ENCODE measurements at regions not wholly inside any gene's neighbourhood (a gene's known extent, or its start where the extent isn't known, plus 50 kb on each side); places are given as distances from the start of the nearest gene placed in this dataset.
"Not testable (repeated sequence)": the region's sequence is repeated elsewhere in the genome, so short reads cannot be mapped to it uniquely, and the experiment has no call there.

DNA sequence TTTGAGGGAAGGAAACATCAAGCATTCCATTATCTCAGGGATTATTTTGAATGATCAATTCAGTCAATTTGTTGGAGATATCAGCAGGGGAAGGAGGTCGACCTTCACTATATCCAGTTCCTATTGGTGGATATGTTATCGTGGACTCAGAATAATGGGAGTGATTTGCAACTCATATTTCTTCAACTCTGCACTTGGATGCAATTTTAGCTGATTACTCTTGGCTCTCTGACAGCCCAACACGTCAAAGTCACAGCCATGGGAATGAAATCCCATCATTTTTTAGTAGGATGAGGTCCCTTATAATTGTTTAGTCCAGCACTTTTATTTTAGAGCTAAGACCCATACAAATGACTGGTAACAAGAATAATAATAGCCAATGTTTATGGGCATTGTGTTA is 371.8 kb upstream of the RPS23 start:
- no peak for DNase-seq (ENCODE audit: low read depth in 2 of 2)

DNA sequence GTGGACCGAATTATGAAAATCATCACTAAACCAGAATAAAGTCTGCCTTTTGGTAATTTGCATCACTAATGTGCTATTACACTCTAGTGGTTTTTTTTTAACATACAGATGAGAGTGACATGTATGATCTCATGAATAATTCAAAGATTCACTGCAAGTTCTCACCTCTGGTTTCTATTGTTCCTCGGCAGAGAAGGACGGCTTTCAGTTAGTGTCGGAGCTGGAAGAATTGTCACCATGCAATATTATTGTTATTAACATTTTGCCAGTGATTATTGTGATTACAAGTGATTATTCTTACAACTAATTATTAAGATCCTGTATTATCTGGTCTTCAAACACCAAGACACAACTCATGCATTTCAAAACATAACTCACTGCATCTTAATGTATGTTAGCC is 366.6 kb upstream of the RPS23 start:
- no peak for DNase-seq (ENCODE audit: low read depth in 2 of 2)

DNA sequence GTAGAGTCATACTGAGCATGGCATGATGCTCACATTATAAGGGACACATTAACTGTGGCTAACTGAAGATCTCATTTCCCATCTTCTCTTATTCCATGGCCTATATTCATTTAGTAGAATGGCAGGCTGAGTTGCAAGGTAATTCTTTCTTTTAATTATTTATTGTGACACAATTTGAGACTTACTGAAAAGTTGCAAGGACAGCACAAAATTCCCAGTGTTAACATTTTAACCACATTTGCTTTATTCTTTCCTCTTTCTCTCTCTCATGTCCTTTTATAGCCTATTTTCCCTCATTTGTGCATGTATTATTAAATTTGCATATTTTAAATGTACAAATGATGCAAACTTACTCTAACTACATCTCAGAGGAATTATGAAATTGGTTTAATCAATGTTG is 366.1 kb upstream of the RPS23 start:
- DNase-seq (ENCODE audit: low read depth in 2 of 2), result no peak

DNA sequence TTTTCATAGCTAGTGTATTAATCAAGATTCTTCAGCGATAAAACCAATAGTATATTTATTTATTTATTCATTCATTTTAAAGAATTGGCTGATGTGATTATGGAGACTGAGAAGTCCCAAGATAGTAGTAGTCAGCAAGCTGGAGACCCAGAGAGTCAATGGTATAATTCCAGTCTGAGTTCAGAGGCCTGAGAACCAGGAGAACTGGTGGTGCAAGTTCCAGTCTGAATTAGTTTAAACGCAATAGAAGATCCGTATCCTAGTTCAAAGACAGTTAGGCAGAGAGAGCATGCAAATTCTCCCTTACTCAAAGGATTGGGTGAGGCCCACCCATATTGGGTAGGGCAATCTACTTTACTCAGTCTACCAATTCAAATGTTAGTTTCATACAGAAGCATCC is 364.2 kb upstream of the RPS23 start:
- no peak for DNase-seq (ENCODE audit: low read depth in 2 of 2)

DNA sequence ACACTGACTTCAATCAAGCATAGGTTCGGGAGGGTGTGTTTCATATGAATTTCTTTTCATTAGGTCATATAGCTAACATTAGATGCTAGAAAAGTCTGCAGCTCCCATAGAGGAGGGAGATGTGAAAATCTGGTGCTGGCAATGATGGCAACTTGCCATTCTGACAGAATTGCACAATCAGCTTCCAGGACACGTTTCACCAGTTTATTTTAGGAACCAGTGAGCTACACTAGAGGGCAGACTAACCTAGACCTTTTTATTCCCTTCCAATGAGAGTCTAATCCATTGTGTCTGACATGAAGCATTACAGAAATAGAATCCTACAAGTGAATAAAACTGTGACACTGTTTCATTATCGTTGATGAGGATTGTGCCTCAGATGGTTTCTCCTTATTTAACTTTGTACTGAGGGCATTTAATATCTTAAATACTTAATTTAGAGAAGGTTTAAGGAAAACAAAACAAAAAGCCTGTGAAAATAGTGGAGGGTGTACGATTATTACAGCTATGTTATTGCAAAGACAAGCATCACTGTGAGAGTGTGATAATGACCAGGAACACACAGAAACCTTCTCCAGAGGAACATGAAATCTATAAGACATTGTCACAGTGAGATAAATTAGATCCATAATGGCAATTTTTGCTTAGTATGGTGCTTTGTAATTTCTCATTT is 363.3 kb upstream of the RPS23 start:
- no peak for DNase-seq (ENCODE audit: low read depth in 2 of 2)

DNA sequence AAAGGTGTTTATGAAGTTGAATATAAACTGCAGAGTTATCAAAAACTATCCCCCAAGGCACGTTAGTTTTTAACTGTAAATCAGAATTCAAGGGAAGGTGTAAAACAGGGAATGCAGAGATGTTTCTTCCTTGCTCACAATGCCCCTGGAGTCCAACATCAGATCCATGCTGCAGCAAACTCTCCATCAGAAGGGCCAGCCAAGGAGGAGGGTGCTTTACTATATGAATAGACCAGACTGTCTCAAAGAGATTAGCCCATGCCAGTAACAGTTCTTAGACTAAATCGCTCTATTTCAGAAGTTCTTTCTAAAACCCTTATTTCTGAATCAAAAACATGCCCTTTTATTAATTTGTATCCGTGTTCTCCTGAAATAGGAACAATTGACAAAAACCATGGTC is 362.8 kb upstream of the RPS23 start:
- DNase-seq (ENCODE audit: low read depth in 2 of 2), result no peak

DNA sequence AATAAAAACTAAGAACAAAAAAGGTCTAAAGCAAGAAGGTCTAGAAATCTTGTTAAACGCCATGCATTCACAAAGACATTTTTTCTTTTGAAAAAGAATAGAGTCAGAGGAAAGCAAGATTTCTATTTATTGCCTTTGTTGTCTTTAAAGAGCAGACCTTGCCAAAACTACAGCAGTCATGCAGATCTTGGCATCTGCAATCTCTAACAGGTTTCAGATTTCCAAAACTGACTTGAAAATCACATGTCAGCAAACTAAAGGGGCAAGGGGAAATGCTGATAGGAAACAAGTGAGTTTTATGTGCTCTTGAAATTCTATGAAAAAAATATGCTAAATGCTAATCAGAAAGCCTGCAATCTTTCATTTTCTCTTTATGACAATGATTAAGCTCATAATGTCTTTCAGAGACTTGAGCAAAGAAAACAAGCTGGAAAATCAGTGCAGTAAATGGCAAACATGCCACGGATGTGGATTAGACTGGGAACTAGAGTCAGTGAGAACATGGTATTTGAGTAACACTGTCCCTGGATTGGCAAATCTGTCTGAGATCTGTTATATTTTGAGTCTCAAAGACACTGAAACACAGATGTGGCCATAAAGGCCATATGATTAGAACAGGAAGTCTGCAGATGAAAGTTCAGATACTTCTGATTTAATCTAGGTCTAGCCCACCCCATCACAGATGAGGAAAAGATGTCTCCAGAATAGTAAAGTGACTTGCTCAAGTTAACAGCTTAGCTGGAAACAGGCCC is 361.4 kb upstream of the RPS23 start:
- no peak for DNase-seq (ENCODE audit: low read depth in 2 of 2)

DNA sequence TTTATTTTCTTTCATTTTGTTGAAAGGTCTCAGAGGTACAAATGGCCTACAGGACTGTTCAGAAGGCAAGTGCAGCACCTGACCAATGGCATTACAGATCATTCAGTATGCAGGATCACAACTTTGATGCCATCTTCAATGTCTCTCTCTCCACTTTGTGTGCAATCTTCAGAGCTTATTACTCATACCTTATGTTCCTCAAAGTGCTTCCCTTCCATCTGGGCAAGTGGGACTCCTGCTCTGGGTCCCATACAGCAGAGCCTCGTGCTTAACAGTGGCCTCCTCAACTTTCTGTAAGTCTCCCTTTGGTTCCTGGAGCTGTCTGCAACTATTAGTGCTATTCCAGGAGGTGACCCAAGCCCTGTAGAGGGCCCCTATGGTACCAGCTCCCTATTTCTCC is 358.4 kb upstream of the RPS23 start:
- DNase-seq (ENCODE audit: low read depth in 2 of 2), result no peak

DNA sequence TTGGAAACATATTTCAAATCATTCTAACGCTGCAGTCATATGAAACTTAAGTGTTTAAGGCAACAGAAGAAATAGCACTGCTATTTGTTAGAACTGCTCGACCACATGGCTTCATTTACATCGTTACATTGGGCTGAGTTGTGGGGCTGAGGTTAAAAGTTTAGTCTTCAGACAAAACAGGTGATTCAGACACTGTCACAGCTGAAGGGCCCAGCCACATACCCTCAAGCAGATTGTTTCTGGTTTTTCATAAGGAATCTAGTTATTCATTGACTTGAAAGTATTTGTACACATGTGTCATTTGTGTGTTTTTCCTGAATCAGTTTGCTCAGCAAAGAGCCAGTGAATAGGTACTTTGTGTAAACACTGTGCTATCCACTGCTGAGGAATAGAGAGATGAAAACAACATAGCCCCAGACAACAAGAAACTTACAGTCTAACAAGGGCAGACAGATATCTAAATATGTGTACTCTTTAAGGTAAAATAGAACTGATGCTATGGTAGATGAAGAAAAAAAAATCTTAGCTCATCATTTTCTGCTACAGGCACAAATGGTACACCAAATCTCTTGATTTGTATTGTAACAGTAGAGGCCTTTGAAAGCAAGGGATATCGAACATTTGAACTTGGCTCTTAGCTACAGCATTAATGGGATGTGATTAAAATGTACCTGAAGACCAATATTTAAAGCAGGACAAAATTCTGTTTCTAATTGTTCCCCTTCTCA is 357.6 kb upstream of the RPS23 start:
- no peak for DNase-seq (ENCODE audit: low read depth in 2 of 2)

DNA sequence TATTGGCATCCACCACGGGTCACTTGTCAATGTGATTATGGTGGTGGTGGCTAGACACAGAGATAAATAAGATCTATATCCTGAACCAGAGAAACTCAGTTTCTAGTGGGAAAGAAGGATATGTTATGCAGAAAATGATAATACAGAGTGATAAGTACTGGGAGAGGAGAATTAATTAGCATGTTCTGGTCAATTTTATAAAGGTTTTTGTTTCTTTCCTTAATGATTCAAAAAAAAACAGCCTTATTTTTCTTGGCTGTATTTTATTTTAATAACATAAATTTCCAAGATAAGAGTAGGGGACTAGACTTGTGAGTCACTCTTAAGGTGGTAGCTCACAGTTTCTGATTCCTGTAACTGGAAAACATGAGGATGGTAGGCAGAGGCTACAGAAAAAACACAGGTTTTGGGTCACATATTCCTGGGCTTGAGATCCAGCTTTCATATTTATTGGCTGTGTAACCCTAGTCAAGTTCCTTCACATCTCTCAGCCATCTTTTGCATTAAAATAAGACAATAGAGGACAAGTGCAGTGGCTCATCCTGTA is 350.3 kb upstream of the RPS23 start:
- DNase-seq (ENCODE audit: low read depth in 2 of 2), result no peak

DNA sequence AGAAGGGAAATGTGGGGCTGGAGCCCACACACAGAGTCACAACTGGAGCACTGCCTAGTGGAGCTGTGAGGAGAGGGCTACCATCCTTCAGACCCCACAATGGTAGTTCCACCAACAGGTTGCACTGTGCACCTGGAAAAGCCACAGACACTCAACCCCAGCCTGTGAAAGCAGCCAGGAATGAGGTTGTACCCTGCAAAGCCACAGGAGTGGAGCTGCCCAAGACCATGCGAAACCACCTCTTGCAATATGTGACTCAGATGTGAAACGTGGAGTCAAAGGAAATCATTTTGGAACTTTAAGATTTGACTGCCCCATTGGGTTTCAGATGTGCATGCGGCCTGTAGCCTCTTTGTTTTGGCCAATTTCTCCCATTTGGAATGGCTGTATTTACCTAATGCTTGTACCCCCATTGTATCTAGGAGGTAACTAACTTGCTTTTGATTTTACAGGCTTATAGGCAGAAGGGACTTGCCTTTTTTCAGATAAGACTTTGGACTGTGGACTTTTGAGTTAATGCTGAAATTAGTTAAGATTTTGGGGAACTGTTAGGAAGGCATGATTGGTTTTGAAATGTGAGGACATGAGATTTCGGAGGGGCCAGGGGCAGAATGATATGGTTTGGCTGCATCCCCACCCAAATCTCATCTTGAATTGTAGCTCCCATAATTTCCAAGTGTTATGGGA is 348.9 kb upstream of the RPS23 start:
- not testable (repeated sequence) for DNase-seq (ENCODE audit: low read depth in 2 of 2)

DNA sequence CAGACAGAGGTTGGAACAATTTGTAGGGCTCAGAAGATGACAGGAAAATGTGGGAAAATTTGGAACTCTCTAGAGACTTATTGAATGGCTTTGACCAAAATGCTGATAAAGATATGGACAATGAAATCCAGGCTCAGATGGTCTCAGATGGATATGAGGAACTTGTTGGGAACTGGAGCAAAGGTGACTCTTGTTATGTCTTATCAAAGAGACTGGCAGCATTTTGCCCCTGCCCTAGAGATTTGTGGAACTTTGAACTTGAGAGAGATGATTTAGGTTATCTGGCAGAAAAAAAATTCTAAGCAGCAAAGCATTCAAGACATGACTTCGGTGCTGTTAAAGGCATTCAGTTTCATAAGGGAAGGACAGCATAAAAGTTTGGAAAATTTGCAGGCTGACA is 347.9 kb upstream of the RPS23 start:
- DNase-seq (ENCODE audit: low read depth in 2 of 2), result not testable (repeated sequence)

DNA sequence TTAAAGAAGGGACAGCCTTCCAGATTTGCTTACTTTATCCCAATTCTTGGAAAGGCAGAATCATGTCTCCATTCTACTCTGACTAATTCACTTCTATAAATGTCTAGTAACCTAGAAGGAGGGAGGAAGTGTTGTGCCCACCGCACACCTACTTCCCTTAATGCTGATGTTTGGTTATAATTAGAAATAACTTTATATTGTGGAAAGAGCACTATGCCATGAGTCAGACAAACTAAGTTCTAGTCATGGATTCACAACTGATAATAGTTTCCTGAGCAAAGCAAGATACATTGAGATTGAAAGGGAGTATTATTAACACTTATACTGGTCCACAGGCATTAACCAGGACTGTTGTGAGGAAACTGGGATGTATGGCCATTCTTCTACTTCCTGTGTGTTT is 345.9 kb upstream of the RPS23 start:
- DNase-seq (ENCODE audit: low read depth in 2 of 2), result no peak

DNA sequence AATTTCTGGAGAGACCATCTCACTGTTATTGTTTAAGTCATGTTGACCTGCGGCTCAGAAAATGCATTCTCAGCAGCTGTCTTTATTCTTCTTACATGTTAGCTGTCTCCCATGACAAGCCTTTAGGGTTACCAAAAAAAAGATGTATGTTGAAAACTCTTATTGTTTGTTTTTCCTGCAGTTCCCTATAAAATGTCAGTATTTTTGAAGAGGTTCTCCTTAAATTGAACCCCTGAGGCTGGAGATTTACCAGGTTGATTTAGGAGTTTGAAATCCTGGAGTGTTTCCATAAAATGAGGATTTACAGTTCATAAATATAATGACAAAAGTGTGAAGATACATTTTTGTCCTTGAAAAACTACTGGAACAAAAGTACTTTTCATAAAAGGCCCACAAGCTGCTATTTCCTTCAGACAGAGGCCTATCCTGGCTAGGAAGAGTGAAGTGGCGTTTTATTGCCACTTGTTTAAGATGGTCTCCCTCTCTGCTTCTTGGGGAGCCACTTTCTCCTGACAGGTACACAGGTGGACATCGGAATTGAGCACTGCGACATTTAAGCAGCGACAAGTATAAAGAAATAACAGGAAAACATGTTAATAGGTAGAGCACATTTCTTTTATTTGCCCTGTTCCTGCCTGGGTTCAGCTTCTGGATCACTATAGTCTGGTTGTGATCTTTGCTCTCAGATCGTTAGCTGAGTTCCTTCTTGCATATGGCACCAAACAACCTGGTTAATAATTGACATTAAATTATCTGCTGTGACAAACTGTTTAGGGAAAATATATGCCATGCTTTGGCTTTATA is 344.8 kb upstream of the RPS23 start:
- DNase-seq (ENCODE audit: low read depth in 2 of 2), result no peak

DNA sequence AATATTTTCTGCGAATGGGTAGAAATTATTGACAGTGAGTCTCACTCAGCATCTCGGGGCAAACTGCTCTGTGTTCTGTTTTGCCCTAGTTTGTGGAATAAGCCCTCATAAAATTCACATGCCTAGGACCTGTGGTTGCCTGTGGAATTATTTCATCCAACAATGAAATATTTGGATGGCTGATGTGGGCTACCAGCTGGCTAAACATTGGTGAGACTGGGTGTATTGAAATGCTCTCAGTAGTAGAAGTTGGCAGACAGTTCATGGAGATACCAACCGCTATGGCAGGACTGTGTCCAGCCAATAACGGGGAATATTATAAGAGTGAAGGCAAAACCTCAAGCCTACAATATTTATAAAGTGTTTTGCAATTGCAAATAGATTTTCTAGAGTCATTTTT is 344.1 kb upstream of the RPS23 start:
- no peak for DNase-seq (ENCODE audit: low read depth in 2 of 2)

DNA sequence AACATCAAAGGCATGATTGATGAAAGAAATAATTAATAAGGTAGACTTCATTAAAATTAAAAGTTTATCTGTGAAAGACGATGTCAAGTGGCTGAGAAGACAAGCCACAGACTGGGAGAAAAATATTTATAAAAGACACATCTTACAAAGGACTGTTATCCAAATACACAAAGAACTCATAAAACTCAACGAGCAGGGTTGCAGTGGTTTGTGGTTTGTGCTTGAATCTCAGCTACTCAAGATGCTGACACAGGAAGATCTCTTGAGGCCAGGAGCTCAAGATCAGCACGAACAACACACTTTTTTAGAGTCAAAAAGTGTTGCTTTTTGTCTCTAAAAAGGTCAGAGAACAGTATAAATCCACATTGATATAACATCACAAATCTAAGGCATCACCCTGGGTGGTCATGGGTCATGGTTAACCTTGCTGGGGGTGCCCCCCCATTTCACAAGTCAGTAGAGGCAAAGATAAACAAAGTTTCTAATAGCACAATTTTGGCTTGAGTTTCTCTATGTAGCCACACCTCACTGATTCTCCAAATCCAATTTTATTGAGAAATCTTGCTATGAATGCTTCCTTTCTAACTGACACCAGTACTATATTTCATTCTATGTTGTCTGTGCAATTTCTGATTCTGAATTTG is 342.9 kb upstream of the RPS23 start:
- DNase-seq (ENCODE audit: low read depth in 2 of 2), result no peak

DNA sequence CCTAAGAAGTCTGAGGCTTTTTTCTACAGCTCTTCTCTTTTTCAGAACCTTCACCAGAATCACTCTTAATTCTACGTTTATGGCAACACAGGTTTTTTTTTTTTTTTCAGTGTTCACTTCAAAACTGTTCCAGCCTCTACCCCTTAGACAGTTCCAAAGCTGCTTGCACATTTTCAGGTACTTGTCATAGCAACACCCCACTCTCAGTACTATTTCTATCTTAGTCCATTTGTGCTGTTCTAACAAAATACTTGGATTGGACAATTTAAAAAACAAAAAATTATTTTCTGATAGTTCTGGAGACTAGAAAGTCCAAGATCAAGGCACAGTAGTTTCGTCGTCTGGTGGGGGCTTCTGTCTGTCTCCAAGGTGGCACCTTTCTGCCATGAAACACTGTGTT is 340.9 kb upstream of the RPS23 start:
- DNase-seq (ENCODE audit: low read depth in 2 of 2), result no peak

DNA sequence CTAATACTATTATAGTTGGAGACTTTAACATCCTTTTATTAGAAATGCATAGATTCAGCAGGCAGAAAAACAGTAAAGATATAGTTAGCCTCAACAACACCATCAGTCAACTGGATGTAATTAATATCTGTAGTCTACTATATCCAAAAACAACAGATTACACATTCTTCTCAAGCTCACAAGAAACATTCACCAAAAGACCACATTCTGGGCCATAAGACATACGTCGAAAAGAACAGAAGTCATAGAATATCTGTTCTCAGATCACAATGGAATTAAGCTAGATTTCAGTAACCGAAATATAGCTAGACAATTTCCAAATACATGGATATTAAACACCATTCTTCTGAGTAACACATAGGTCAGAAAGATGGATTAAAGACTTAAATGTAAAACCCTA is 336.6 kb upstream of the RPS23 start:
- DNase-seq (ENCODE audit: low read depth in 2 of 2), result no peak

DNA sequence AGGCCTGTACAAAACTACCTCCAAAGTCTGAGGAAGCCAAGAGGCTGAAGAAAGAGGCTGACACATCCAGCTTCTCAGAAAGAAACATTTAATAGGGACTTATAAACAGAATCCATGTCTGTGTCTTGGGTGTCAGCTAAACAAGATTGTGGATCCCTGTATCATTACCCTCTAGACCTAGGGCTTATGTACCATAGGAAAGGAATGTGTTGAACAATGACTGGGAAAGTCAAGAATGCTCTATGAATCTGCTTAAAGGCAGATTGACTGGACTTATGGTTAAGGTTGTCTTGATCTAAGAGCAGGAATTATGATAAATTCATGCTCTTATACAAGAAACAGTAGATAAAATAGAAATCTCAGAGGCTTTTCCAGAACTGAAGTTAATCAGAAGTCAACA is 335.7 kb upstream of the RPS23 start:
- DNase-seq (ENCODE audit: low read depth in 2 of 2), result no peak

DNA sequence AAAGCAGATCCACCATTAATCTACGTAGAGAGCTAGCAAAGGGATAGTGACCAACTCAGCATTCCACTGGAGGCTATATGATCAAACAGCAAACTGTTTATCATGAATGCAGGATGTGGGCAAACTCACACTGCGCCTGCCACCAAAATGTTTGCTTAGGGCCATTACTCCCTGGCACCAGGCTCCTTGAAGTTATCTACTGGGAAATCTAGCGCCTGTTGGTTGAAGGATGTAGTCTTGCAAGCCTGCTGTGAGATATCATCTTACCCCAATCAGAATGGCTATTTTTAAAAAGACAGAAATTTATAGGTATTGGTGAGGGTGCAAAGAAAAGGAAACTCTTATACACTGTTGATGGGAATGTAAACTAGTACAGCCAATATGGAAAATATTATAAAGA is 332.5 kb upstream of the RPS23 start:
- DNase-seq (ENCODE audit: low read depth in 2 of 2), result no peak

DNA sequence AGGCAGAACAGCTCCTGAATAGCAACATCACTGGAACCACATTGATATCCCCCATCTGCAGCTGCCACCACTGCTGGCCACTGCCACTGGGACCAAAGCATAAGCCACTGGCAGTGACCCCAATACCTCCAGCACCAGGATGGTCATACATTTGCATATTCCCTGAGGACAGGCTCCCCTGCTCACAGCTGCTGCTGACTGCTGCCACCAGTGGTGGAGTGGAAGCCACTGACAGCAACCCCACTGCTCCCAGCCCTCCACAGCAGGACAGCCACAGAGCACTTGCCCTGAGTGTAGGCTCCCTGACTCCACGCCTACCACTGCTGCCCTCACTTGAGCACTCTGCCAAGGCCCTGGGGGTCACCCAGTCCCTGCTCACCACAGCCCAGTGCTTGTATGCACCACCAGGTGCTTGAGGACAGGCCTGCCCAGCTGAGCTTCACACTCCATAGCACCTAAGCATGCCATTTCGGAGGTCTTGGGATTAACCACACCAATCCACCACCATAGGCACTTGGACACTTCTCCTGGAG is 327.4 kb upstream of the RPS23 start:
- DNase-seq (ENCODE audit: low read depth in 2 of 2), result no peak
